WI38 (cell line): ENCODE measurements at regions not wholly inside any gene's neighbourhood (a gene's known extent, or its start where the extent isn't known, plus 50 kb on each side); places are given as distances from the start of the nearest gene placed in this dataset.

Source experiments
- H3K4me3 ChIP-seq: 2 replicates; pipeline ENCODE4 v1.5.1; 2011; ENCODE audit warnings: low read depth, mild to moderate bottlenecking, control low read depth, low read length
- TF ChIP-seq, protein P1 (sequence below): IDR thresholded peaks from 2 replicates; pipeline ENCODE4 v1.5.1; 2012; ENCODE audit warnings: low read depth, mild to moderate bottlenecking, control low read depth, low read length

DNA sequence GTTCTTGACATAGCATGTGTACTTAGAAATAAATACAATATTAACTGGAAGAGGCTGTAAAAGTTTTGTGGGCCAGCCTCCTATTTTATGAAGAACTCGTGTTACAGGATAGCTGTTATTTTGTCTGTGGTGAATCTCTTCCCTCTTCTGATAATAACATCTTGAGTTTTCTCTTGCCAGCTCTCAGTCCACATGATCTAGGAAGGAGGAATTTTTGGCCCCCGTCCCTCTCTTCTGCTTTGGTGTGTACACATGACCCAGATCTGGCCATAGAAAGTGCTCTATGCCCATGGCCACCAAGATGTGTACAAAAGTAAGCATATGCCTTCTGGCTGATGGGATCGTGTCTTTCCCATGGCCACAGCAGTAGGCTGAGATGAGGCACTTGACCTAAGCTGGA is 108.0 kb upstream of the LEF1 start:
- H3K4me3 ChIP-seq, result no peak overlapping the region
- TF ChIP-seq, protein P1, sequence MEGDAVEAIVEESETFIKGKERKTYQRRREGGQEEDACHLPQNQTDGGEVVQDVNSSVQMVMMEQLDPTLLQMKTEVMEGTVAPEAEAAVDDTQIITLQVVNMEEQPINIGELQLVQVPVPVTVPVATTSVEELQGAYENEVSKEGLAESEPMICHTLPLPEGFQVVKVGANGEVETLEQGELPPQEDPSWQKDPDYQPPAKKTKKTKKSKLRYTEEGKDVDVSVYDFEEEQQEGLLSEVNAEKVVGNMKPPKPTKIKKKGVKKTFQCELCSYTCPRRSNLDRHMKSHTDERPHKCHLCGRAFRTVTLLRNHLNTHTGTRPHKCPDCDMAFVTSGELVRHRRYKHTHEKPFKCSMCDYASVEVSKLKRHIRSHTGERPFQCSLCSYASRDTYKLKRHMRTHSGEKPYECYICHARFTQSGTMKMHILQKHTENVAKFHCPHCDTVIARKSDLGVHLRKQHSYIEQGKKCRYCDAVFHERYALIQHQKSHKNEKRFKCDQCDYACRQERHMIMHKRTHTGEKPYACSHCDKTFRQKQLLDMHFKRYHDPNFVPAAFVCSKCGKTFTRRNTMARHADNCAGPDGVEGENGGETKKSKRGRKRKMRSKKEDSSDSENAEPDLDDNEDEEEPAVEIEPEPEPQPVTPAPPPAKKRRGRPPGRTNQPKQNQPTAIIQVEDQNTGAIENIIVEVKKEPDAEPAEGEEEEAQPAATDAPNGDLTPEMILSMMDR, result no peak

DNA sequence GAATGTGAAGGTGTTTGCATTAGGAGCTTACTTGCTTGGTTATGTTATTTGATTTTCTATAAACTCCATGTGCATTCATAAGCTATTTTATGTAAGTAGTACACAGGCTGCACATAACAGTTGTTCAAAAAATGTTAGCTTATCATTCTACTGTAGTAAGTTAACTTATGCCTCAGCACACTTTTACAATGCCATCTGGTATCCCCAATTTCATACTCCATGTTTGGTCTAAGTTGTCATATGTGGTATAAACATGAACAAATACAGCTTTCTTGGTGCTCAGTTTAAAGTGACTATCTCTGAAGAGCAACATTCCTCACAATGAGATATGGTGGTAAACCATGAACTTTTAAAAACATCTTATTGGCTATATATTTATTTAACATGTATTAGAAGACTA is 104.3 kb upstream of the LEF1 start:
- no peak overlapping the region for H3K4me3 ChIP-seq
- TF ChIP-seq, protein P1, result no peak

DNA sequence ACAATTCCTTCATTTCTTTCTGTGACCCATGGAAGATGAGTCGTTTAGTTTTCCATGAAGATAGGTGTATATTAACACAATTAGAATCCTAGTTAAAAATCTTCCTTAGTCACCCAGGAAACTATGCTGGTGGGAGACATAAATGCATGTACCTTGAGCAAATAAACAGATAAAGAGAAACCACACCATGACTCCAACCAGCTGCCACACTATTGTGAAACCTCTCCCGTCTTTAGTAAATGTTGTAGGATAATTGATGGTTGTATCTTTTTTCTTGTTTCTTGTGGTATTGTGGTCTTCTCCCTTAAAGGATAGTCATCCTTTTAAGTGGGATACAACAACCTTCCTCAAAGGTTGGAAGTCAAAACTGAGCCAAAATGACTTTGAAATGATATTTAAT is 103.8 kb upstream of the LEF1 start:
- TF ChIP-seq, protein P1, result no peak
- no peak overlapping the region for H3K4me3 ChIP-seq

DNA sequence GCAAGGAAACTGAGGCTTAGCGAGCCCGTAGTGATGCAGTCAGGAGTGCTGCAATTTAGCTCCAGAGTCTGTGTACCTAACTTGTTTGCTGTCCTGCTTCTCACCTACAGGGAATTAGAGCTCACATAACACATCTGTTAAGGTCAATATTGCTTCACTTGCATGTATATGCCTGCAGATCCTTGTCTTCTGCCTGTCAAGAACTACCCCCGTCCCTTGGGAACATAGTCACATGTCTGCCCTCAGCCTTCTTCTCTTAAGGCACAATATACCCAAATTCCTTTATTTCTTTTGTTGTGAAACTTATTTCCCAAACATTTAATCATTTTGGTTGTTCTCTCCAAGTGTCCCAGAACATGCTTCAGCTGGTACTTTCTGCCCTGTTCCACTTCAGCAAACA is 103.3 kb upstream of the LEF1 start:
- TF ChIP-seq, protein P1, result no peak
- no peak overlapping the region for H3K4me3 ChIP-seq

DNA sequence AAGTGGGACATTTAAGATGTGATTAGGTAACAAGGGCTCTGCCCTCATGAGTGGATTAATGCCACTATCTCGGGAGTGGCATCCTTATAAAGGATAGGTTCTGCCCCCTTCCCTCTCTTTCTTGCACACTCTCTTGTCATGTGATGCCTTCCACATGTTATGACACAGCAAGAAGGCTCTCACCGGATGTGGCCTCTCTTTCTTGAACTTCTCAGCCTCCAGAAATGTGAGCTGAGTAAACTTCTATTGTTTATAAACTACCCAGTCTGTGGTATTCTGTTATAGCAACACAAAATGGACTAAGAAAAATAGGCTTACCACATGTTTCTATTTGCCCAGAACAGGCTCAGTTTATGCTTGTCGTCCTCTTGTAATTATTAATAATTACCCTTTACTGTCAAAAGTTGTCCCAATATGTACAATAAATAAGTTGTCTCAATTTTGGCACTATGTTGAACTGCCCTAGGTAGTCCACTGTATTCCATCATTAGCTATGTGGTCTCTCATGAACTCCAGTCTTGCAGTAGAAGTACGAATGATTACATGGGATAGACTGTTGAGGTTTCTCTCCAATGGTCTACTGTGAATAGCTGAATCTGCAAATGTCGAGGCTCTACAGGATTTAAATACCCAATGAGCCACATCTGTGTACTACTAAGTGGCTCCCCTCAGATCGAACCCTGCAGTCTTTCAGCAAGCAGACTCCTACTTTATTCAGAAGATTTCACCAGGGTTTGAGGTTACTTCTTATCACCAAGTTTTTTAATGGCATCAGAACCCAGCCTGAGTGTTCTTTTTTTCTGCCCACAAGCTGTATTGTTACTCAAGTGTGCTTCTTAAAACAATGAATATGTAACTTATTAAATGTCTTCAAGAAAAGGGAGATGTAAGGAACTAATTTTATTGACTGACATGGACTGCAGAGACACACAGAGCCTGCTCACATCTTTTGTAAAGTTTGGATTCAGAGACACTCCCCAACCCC is 102.0 kb upstream of the LEF1 start:
- TF ChIP-seq, protein P1, result no peak
- no peak overlapping the region for H3K4me3 ChIP-seq

DNA sequence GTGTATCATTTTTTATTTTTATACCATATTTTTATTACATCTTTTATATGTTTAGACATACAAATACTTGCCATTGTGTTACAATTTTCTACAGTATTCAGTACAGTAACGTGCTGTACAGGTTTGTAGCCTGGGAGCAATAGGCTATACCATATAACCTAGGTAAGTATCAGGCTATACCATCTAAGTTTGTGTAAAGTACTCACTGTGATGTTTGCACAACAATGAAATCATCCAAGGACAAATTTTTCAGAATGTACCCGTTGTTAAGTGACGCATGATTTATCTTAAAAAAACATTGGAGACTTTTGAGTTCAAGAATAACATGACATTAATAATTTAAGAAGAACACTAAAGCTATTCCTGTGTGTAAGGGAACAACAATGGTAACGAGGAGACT is 96.0 kb upstream of the LEF1 start:
- TF ChIP-seq, protein P1, result no peak
- H3K4me3 ChIP-seq, result no peak overlapping the region

DNA sequence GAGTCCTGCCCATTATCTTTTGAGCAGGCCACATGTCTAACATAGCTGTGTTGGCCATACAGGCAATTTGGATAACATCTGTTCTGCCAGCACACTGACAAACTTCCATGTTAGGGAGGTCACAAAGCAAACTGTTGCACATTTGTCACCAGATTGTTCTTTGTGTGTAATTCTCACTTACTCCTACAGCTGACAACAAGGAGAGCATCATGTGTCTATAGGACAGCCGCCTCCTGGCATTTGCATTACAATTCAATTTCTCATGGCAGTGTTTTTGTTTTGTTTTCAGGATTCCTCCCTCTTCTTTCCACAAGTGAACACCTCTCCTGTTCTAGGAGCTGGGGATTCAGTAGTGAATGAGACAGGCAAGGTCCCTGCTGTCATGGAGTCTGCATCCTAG is 94.3 kb upstream of the LEF1 start:
- TF ChIP-seq, protein P1, result no peak

More for the DNA sequence above, 94.3 kb upstream of the LEF1 start:
- no peak overlapping the region for H3K4me3 ChIP-seq
